Sigmoid colon (tissue), 3 donors: ENCODE measurements at regions not wholly inside any gene's neighbourhood (a gene's known extent, or its start where the extent isn't known, plus 50 kb on each side); places are given as distances from the start of the nearest gene placed in this dataset.

Source experiments
- CTCF ChIP-seq, 4 experiments: fragments of 450-650 bp in 3 of 4; fragments of 200-600 bp in 1 of 4; IDR thresholded peaks; one replicate each; pipeline ENCODE4 v1.5.1; 2016 to 2019; ENCODE audit warnings: antibody characterized with exemption in 4 of 4, mild to moderate bottlenecking in 3 of 4, moderate library complexity in 2 of 4
- POLR2A ChIP-seq, 2 donors: fragments of 450-650 bp; IDR thresholded peaks; one replicate each; pipeline ENCODE4 v1.6.1; 2016; ENCODE audit warnings: antibody characterized with exemption in 2 of 2, mild to moderate bottlenecking in 2 of 2, moderate library complexity in 2 of 2

DNA sequence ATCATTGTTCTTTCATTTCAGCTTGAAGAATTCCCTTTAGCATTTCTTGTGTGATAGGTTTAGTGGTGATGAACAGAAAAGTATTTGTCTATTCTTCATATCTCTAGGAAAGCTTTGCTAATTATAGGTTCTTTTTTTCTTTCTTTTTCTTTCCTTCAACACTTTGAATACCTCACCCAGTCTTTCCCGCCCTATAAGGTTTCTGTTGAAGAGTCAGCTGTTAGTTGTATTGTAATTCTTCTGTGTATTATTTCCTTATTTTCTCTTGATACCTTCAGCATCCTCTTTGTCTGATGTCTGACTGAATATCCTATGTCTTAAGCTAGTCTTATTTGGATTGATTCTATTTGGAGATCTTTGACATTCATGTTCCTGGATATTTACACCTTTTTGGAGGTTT is 1989.4 kb downstream of the PCDH9 start:
- TF ChIP-seq CTCF (IDR thresholded peaks at IDR 0.05): no peak
- TF ChIP-seq POLR2A (IDR thresholded peaks at IDR 0.05): no peak
